ENCODE measurements at regions not wholly inside any gene's neighbourhood (a gene's known extent, or its start where the extent isn't known, plus 50 kb on each side); places are given as distances from the start of the nearest gene placed in this dataset.

- TF ChIP-seq, protein P1, sequence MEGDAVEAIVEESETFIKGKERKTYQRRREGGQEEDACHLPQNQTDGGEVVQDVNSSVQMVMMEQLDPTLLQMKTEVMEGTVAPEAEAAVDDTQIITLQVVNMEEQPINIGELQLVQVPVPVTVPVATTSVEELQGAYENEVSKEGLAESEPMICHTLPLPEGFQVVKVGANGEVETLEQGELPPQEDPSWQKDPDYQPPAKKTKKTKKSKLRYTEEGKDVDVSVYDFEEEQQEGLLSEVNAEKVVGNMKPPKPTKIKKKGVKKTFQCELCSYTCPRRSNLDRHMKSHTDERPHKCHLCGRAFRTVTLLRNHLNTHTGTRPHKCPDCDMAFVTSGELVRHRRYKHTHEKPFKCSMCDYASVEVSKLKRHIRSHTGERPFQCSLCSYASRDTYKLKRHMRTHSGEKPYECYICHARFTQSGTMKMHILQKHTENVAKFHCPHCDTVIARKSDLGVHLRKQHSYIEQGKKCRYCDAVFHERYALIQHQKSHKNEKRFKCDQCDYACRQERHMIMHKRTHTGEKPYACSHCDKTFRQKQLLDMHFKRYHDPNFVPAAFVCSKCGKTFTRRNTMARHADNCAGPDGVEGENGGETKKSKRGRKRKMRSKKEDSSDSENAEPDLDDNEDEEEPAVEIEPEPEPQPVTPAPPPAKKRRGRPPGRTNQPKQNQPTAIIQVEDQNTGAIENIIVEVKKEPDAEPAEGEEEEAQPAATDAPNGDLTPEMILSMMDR (IDR thresholded peaks at IDR 0.05), result no peak
Observed at GRCh38 chr5:114969482-114969881, 200.2 kb downstream of the TRIM36 start.

GRCh38 chr5:114957384-114957783 lies 212.3 kb downstream of the TRIM36 start:
- ATAC-seq (ENCODE audit: insufficient number of reproducible peaks, low FRiP score, low read depth), result no peak
- TF ChIP-seq, protein P1 (IDR thresholded peaks at IDR 0.05), result no peak
- H3K4me3 ChIP-seq, result no peak overlapping the region
- H3K27me3 ChIP-seq (replicated peaks; ENCODE audit: insufficient read depth), result no peaks in the 10 kb centered on the region
- no peaks in the 10 kb centered on the region for H3K9me3 ChIP-seq
- H3K4me1 ChIP-seq (ENCODE audit: control insufficient read depth in 1 of 2, low read depth in 2 of 2), result no peaks in the 10 kb centered on the region
- no peak overlapping the region for H3K27ac ChIP-seq
- H3K36me3 ChIP-seq, result no peaks in the 10 kb centered on the region
- no peak for DNase-seq (ENCODE audit: low spot score)

More at GRCh38 chr5:114969482-114969881, 200.2 kb downstream of the TRIM36 start:
- Histone ChIP-seq H3K27me3 (replicated peaks; ENCODE audit: insufficient read depth) (no peaks in the 10 kb centered on the region), H3K4me3 (no peak overlapping the region), H3K27ac (no peak overlapping the region), H3K9me3 (no peaks in the 10 kb centered on the region), H3K36me3 (no peaks in the 10 kb centered on the region), H3K4me1 (ENCODE audit: control insufficient read depth in 1 of 2, low read depth in 2 of 2) (no peaks in the 10 kb centered on the region)
- ATAC-seq (ENCODE audit: insufficient number of reproducible peaks, low FRiP score, low read depth), result no peak
- DNase-seq (ENCODE audit: low spot score), result no peak

- no peaks in the 10 kb centered on the region for H3K9me3 ChIP-seq
- no peaks in the 10 kb centered on the region for H3K36me3 ChIP-seq
- no peak overlapping the region for H3K4me3 ChIP-seq
- no peak for DNase-seq (ENCODE audit: low spot score)
- no peak overlapping the region for H3K27ac ChIP-seq
- no peak for ATAC-seq (ENCODE audit: insufficient number of reproducible peaks, low FRiP score, low read depth)
- TF ChIP-seq, protein P1 (IDR thresholded peaks at IDR 0.05), result no peak
- no peaks in the 10 kb centered on the region for H3K27me3 ChIP-seq (replicated peaks; ENCODE audit: insufficient read depth)
- no peaks in the 10 kb centered on the region for H3K4me1 ChIP-seq (ENCODE audit: control insufficient read depth in 1 of 2, low read depth in 2 of 2)
Observed at GRCh38 chr5:114953565-114953964, 216.1 kb downstream of the TRIM36 start.

- Histone ChIP-seq H3K27me3 (replicated peaks; ENCODE audit: insufficient read depth) (no peaks in the 10 kb centered on the region), H3K27ac (no peak overlapping the region), H3K4me1 (ENCODE audit: control insufficient read depth in 1 of 2, low read depth in 2 of 2) (no peaks in the 10 kb centered on the region), H3K4me3 (no peak overlapping the region), H3K9me3 (no peaks in the 10 kb centered on the region), H3K36me3 (no peaks in the 10 kb centered on the region)
- no peak for DNase-seq (ENCODE audit: low spot score)
- TF ChIP-seq, protein P1 (IDR thresholded peaks at IDR 0.05), result no peak
- no peak for ATAC-seq (ENCODE audit: insufficient number of reproducible peaks, low FRiP score, low read depth)
Observed at GRCh38 chr5:114952876-114953275, 216.8 kb downstream of the TRIM36 start.

DNA sequence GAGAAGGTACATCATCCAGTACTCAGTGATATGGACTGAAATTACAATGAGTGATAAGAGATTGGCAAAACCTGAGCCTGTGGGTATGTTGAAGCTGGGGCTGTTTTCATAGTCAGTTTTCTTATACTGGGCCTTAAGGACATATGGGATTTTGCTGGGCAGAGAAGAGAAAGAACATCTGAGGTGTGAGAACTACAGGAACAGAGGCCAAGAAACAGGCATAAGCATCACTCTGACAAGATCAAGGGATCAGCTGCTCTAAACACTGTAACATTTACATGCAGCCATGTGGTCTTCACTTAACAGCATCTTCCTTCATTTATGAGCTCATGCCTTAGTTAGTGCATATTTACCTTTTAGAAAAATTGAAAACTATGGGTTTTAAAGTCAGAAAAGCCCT lies 220.0 kb downstream of the TRIM36 start:
- ATAC-seq (ENCODE audit: insufficient number of reproducible peaks, low FRiP score, low read depth), result no peak
- TF ChIP-seq, protein P1 (IDR thresholded peaks at IDR 0.05), result no peak
- H3K4me1 ChIP-seq (ENCODE audit: control insufficient read depth in 1 of 2, low read depth in 2 of 2), result no peaks in the 10 kb centered on the region
- DNase-seq (ENCODE audit: low spot score), result no peak
- H3K27me3 ChIP-seq (replicated peaks; ENCODE audit: insufficient read depth), result no peaks in the 10 kb centered on the region
- no peak overlapping the region for H3K27ac ChIP-seq
- H3K9me3 ChIP-seq, result no peaks in the 10 kb centered on the region
- H3K36me3 ChIP-seq, result no peaks in the 10 kb centered on the region
- H3K4me3 ChIP-seq, result no peak overlapping the region

Data from thoracic aorta (tissue), 2 donors.